Adrenal gland (tissue), 9 donors: ENCODE measurements at regions not wholly inside any gene's neighbourhood (a gene's known extent, or its start where the extent isn't known, plus 50 kb on each side); places are given as distances from the start of the nearest gene placed in this dataset.
"Not testable (repeated sequence)": the region's sequence is repeated elsewhere in the genome, so short reads cannot be mapped to it uniquely, and the experiment has no call there.

ENCODE experiments used
- DNase-seq, 7 donors: peaks; one replicate each; pipeline ENCODE4 v3.0.0-alpha.2; 2019 to 2020
- H3K27ac ChIP-seq, 5 donors: fragments of 200-600 bp; sonication (generic) in 4 of 5; 1 replicate in 3 of 5; 2 replicates in 2 of 5; pipeline versions ENCODE4 v1.5.1 to v1.8.0; 2016 to 2020; ENCODE audit warnings: mild to moderate bottlenecking in 1 of 5
- H3K27me3 ChIP-seq: fragments of 200-600 bp; 2 replicates; pipeline ENCODE4 v1.8.0; 2021
- H3K36me3 ChIP-seq, 2 donors: fragments of 200-600 bp; replicated peaks in 1 of 2; 1 replicate in 1 of 2; 2 replicates in 1 of 2; pipeline versions ENCODE4 v1.5.1 to v1.8.0; 2018 to 2022
- H3K4me1 ChIP-seq, 2 donors: fragments of 200-600 bp; replicated peaks in 1 of 2; 1 replicate in 1 of 2; 2 replicates in 1 of 2; pipeline versions ENCODE4 v1.5.1 to v1.8.0; 2018 to 2021
- H3K4me3 ChIP-seq, 4 donors: fragments of 200-600 bp; sonication (generic) in 3 of 4; one replicate each; pipeline ENCODE4 v1.5.1; 2016 to 2018
- H3K9me3 ChIP-seq, 3 donors: fragments of 200-600 bp; sonication (generic) in 1 of 3; replicated peaks in 1 of 3; 1 replicate in 2 of 3; 2 replicates in 1 of 3; pipeline versions ENCODE4 v1.5.1 to v1.8.0; 2016 to 2021
- CTCF ChIP-seq, 6 experiments: fragments of 450-650 bp in 4 of 6; fragments of 200-600 bp in 2 of 6; sonication (generic) in 1 of 6; IDR thresholded peaks; 1 replicate in 5 of 6; 2 replicates in 1 of 6; pipeline versions ENCODE4 v1.5.1 to v1.8.0; 2016 to 2021; ENCODE audit warnings: antibody characterized with exemption in 6 of 6, mild to moderate bottlenecking in 2 of 6, moderate library complexity in 1 of 6
- POLR2A ChIP-seq, 2 donors: fragments of 450-650 bp; IDR thresholded peaks; one replicate each; pipeline ENCODE4 v1.6.1; 2017; ENCODE audit warnings: antibody characterized with exemption in 2 of 2, mild to moderate bottlenecking in 2 of 2, moderate library complexity in 1 of 2
- WGBS, 4 donors: extraction: QIAGEN DNeasy Blood & Tissue Kit in 2 of 4; methylation state at CpG; one replicate each; pipeline versions ENCODE4 v1.1.5 to v1.1.7; 2013 to 2017; 5-methylcytosine and 5-hydroxymethylcytosine counted together
- intact Hi-C, 2 donors: fragments of 100-400 bp; cut with DNase I; formaldehyde crosslinking; loops; one replicate each; pipeline versions ENCODE4 v1.14.1 to v1.15.0; 2022 to 2023
- donor health status: healthy with polysubstance abuse.
- donor health status: Bipolar disorder and iron deficiency.
- donor health status: DM: yes; HTN: yes; CAD: no.
- donor health status: DM: no; HTN: no; CAD: no.
- donor health status: DM: no; HTN: no; CAD: no.

GRCh38 chr4:10232114-10232513, 115.5 kb upstream of the WDR1 start:
- H3K36me3 ChIP-seq, result no peaks in the 10 kb centered on the region
- DNase-seq, result no peak
- no peaks in the 10 kb centered on the region for H3K9me3 ChIP-seq
- no peak overlapping the region for H3K27ac ChIP-seq
- H3K27me3 ChIP-seq, result no peaks in the 10 kb centered on the region
- H3K4me1 ChIP-seq, result no peaks in the 10 kb centered on the region
- no peak for TF ChIP-seq CTCF (IDR thresholded peaks at IDR 0.05)
- TF ChIP-seq POLR2A (IDR thresholded peaks at IDR 0.05), result no peak
- 58 to 68% (median 59%) methylated on average over 4 of the region's 4 CpGs for WGBS, 4 donors
- intact Hi-C loops, result no loop called here
- H3K4me3 ChIP-seq, result no peak overlapping the region

- intact Hi-C loops, result no loop called here
- no peak overlapping the region for H3K27ac ChIP-seq
- WGBS, 4 donors, result 72 to 91% (median 81%) methylated on average over 3 of the region's 3 CpGs
Observed at GRCh38 chr4:10226756-10227155, 110.2 kb upstream of the WDR1 start.

GRCh38 chr4:10225096-10225495, 108.5 kb upstream of the WDR1 start:
- no peak for TF ChIP-seq CTCF (IDR thresholded peaks at IDR 0.05)
- no peak for TF ChIP-seq POLR2A (IDR thresholded peaks at IDR 0.05)
- intact Hi-C loops, result no loop called here
- H3K4me3 ChIP-seq, result no peak overlapping the region
- H3K36me3 ChIP-seq, result no peaks in the 10 kb centered on the region
- H3K4me1 ChIP-seq, result no peaks in the 10 kb centered on the region
- no peaks in the 10 kb centered on the region for H3K9me3 ChIP-seq
- DNase-seq, result no peak
- no peak overlapping the region for H3K27ac ChIP-seq
- no peaks in the 10 kb centered on the region for H3K27me3 ChIP-seq

More at GRCh38 chr4:10226756-10227155, 110.2 kb upstream of the WDR1 start:
- Histone ChIP-seq H3K36me3 (no peaks in the 10 kb centered on the region), H3K9me3 (no peaks in the 10 kb centered on the region), H3K4me3 (no peak overlapping the region), H3K27me3 (no peaks in the 10 kb centered on the region), H3K4me1 (no peaks in the 10 kb centered on the region)
- DNase-seq, result no peak
- TF ChIP-seq POLR2A (IDR thresholded peaks at IDR 0.05) (no peak), CTCF (IDR thresholded peaks at IDR 0.05) (no peak)

- Histone ChIP-seq H3K9me3 (no peaks in the 10 kb centered on the region), H3K4me1 (no peaks in the 10 kb centered on the region), H3K27ac (no peak overlapping the region), H3K4me3 (no peak overlapping the region), H3K27me3 (no peaks in the 10 kb centered on the region), H3K36me3 (no peaks in the 10 kb centered on the region)
- 77 to 90% (median 83%) methylated on average over 3 of the region's 3 CpGs for WGBS, 4 donors
- TF ChIP-seq POLR2A (IDR thresholded peaks at IDR 0.05) (no peak), CTCF (IDR thresholded peaks at IDR 0.05) (no peak)
- intact Hi-C loops, result no loop called here
- DNase-seq, result no peak
Observed at GRCh38 chr4:10223782-10224181, 107.2 kb upstream of the WDR1 start.

- intact Hi-C loops, H3K4me3 ChIP-seq, H3K9me3 ChIP-seq, DNase-seq, H3K27me3 ChIP-seq, H3K4me1 ChIP-seq, H3K36me3 ChIP-seq, H3K27ac ChIP-seq: not testable (repeated sequence)
- 87 to 94% (median 90%) methylated on average over 3 of the region's 3 CpGs for WGBS, 4 donors
Observed at GRCh38 chr4:10213481-10213880, 96.9 kb upstream of the WDR1 start.
